ENCODE measurements at regions not wholly inside any gene's neighbourhood (a gene's known extent, or its start where the extent isn't known, plus 50 kb on each side); places are given as distances from the start of the nearest gene placed in this dataset.

GRCh38 chr9:108219664-108220063, 636.1 kb downstream of the ACTL7B start:
- TF ChIP-seq TCF7L2 (IDR thresholded peaks at IDR 0.05; ENCODE audit: low read depth, low read length) = no peak
- TF ChIP-seq TBP (CRISPR knock-in tag; IDR thresholded peaks at IDR 0.05) = no peak
- no peak for TF ChIP-seq KLF11 (CRISPR knock-in tag; IDR thresholded peaks at IDR 0.05)
- TF ChIP-seq ZNF253 (CRISPR knock-in tag; IDR thresholded peaks at IDR 0.05; ENCODE audit: borderline replicate concordance) = no peak
- no peak for TF ChIP-seq SMARCC2 (IDR thresholded peaks at IDR 0.05)
- TF ChIP-seq ZNF260 (CRISPR knock-in tag; IDR thresholded peaks at IDR 0.05; ENCODE audit: borderline replicate concordance, low read depth) = no peak
- no peak for TF ChIP-seq ARHGAP35 (CRISPR knock-in tag; IDR thresholded peaks at IDR 0.05; ENCODE audit: borderline replicate concordance)
- no peak for TF ChIP-seq MAX (IDR thresholded peaks at IDR 0.05)
- no peak for TF ChIP-seq ARID2 (CRISPR knock-in tag; IDR thresholded peaks at IDR 0.05; ENCODE audit: borderline replicate concordance)
- TF ChIP-seq FIP1L1 (IDR thresholded peaks at IDR 0.05; ENCODE audit: borderline replicate concordance, insufficient read depth, low read depth, low read length) = no peak
- no peak for TF ChIP-seq NR2F2 (IDR thresholded peaks at IDR 0.05; ENCODE audit: borderline replicate concordance, low read depth)
- TF ChIP-seq, protein P1, sequence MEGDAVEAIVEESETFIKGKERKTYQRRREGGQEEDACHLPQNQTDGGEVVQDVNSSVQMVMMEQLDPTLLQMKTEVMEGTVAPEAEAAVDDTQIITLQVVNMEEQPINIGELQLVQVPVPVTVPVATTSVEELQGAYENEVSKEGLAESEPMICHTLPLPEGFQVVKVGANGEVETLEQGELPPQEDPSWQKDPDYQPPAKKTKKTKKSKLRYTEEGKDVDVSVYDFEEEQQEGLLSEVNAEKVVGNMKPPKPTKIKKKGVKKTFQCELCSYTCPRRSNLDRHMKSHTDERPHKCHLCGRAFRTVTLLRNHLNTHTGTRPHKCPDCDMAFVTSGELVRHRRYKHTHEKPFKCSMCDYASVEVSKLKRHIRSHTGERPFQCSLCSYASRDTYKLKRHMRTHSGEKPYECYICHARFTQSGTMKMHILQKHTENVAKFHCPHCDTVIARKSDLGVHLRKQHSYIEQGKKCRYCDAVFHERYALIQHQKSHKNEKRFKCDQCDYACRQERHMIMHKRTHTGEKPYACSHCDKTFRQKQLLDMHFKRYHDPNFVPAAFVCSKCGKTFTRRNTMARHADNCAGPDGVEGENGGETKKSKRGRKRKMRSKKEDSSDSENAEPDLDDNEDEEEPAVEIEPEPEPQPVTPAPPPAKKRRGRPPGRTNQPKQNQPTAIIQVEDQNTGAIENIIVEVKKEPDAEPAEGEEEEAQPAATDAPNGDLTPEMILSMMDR (CRISPR knock-in tag; IDR thresholded peaks at IDR 0.05) = no peak
- TF ChIP-seq, protein P2, sequence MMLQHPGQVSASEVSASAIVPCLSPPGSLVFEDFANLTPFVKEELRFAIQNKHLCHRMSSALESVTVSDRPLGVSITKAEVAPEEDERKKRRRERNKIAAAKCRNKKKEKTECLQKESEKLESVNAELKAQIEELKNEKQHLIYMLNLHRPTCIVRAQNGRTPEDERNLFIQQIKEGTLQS (CRISPR knock-in tag; IDR thresholded peaks at IDR 0.05) = no peak

Measured in HepG2 (cell line).